IPS-NIHi7 (cell line): ENCODE measurements at regions not wholly inside any gene's neighbourhood (a gene's known extent, or its start where the extent isn't known, plus 50 kb on each side); places are given as distances from the start of the nearest gene placed in this dataset.
"Not testable (repeated sequence)": the region's sequence is repeated elsewhere in the genome, so short reads cannot be mapped to it uniquely, and the experiment has no call there.

Source experiments
- DNase-seq: peaks from one replicate; pipeline ENCODE4 v3.0.0; 2012; ENCODE audit warnings: mixed read lengths; ENCODE audit errors: extremely low spot score

DNA sequence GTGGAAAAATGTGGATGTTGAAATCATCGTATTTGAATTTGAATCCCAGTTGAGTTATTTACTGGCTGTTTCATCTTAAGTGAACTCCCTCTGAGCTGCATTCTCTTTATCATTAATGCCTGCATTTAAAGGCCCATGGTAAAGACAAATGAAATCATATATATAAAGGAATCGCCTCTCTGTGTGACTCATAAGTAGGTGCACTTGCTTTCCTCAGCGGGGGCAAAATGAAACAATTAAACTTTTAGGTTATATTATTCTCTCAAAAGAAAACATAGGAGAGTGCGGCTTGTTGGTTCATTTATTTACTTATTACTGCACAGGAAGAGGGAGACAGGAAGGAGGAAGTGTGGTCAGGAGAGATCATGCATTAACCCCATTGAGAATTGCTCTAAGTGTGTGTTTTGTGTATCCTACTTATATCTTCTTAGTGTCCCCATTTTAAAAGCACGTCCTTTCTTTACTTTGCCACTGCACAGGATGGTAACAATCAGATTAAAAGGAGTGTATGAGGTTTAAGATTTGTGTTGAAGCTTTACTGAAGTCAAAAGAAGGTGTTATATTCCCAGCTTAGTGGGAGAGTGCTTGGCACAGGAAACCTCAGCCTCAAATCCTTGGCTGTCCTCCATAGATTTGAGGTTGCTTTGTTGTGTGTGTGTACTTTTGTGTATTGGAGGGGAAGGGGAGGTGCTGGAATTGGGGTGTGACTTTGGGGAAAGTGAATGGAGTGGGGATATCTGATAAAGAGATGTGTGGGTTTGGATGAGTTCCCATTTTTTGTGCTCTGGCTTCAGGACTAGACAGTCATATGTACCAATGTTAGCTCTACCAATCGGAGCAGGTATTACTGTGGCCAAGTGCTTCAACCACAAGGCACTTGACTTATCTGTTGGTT, 595.8 kb upstream of the NR2F2 start:
- no peak for DNase-seq

DNA sequence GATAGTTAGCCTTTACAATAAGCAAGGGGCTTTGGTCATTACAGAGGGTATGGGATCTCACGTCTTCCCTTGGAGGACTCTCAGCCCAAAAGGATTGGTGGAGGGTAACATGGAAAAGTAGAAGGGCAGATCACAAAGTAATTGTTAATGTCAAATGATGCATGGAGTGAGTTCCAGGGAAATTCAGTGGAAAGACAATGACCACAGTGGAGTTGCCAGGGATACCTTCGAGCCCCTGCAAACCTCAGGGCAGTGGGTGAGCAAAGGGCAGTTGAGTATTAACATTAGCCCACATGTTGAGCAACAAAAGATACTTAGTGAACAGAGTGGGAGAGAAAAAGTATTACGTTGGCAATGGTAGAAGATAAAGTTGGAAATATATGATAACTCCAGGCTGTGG, 593.4 kb upstream of the NR2F2 start:
- no peak for DNase-seq

DNA sequence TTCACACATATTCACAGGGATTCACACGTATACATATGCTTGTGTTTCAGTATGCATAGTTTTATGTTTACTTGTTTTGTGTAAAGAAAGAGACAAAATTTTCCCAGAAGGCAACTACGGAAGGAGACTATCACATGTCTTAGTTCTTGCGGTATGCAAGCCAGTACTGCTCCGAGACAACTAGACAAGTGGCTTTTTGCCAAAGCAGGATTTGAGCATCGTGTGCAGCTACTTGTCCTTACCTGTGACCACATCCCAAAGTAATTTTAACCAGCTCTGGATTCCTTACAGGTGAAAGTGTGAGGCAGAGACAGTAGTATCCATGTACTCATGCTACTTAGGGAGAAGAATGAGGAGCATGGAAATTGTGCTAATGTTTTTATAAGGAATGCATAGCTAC, 591.4 kb upstream of the NR2F2 start:
- DNase-seq: no peak

DNA sequence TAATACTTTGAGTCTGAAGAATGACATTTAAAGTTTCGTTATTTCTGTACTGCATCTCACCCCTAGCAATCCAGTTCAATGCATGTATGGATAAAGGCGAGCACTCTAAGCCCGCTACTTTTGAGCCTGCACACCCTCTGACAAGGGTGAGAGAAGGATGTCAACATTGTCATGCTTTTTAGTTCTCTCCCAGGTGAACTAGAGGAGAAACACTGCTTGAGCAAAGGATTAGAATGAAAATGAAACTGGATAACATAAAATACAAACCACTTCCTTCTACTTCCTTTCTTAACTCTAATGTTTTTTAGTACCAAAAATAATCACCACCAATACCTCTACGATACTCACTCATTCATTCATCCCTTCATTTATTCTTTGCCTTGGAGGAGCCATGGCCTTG, 588.7 kb upstream of the NR2F2 start:
- no peak for DNase-seq

DNA sequence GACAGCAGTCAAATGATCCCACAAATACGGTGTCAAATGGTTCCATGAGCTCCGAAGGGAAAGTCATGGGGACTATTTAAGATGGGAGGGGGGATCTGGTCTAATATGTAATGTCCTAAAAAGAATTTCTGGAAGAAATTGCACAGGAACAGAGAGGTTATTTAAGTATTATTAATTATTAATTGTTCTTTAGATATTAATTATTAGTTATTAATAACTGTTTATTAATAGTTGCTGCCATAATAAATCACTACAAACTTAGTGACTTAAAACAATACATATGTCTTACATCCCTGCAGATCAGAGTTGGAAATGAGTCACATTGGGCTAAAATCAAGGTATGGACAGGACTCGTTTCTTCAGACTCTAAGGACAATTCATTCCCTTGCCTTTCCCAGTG, 588.2 kb upstream of the NR2F2 start:
- DNase-seq: no peak

DNA sequence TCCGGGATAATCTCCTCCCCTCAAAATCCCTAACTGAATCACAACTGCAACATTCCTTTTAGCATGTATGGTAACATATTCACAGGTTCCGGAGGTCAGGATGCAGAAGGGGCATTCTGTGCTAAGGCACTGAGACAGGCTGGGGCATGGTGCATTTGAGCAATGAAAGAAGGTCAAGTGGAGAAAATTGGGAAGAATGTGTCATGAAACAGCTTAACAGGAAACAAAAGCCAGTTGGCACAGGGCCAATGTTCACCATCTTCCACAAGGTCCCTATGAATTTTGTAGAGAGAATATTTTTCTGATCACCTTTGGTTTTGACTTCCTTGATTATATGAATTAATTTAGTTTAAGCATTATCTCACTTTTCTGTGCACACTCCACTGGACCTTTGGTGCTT, 587.7 kb upstream of the NR2F2 start:
- DNase-seq: no peak

DNA sequence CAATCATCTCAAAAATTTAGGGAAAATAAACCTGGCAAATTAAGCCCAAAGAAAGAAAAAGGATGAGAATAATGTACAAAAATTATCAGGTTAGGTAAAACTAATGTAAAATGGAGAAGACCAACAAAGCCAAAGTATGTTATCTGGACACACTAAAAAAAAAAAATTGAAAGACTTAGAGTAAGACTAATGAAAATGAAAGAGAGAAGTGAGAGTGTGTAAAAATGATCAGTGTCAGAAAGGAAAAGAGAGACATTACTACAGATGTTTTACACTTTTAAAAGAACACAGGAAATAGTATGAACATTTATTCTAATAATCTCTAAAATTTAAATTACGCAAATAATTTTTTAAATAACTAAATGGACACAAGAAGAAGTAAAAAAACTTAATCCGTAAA, 573.3 kb upstream of the NR2F2 start:
- DNase-seq: no peak

DNA sequence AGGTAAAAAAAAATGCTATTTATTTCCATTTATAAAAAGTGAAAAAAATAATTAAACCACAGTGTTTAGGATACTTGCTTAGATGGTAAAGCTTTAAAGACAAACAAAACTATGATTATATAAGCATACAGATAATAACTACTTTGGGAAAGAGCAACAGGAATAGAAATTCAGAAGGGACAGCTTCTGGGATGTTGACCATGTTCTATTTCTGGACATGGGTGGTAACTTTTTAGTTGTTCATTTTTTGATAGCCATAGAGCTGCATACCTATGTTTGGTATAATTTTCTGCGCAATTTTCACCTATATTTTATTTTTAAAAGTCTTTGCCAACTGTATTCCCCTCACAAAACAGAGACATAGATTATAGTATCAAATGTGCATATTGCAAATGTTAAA, 572.0 kb upstream of the NR2F2 start:
- DNase-seq: no peak

DNA sequence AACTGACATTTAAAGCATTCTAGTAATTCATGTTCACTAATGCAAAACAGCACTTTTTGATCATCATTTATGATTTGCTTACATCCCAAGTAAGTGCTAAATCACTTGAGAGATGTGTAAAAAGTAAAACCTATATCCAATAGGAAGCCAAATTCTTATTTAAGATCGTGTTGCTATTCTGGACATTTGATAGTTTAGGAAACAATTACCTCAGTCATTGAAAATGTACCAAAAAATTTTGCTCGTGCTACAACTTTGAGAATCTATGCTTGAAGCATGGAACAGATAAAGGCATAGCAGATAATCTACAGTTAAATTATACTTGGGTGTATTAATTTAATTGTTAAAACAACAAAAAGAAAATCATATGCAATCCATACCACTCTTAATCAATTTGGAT, 571.6 kb upstream of the NR2F2 start:
- no peak for DNase-seq

DNA sequence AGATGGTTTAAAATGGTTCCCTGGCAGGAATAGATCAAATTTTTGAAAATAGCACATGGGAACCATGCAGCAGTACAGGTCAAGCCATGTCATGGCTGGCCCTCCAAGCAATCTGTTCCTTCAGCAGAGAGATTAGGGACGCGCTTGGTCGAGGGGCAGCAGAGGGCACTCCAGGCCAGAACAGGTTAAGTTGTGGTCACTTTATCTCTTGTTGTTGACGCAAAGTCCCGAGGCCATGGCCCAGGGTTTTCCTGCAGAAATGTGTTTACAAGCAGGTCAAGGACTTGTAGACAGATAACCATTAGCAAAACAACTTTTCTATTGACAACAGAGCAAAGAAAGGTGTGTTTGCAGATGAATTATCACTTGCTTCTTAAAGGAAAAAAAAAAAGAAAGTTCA, 570.0 kb upstream of the NR2F2 start:
- peak; percentile 68 for DNase-seq

DNA sequence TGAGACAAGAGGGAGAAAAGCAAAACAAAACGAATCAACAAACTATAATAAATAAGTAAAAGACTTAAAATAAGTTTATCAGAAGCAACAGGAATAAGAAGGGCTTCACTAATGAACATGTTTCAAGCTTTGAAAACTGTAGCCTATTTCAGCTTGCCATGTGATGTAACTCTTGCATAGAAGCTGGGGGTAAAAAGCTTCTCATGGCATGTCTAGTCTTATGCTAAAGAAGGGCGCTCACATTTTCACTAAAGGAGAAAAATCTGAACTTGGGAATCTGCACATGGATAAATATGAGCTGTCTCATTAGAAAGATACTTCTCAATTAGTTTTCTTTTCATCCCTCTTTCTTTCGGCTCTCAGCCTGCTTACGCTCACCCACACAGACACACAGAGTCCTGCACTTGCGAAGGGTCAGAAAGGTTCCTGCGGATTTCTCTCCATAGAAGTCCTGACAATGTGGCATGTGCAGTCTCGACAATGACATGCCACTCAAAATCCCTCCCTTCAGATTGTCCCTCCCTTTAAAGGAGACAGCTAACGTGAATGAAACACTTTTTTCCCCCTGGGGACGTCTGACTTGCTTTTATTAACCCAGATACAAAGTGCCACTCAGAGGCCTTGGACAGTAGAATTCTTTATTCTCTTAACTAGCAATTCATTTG, 568.9 kb upstream of the NR2F2 start:
- no peak for DNase-seq

DNA sequence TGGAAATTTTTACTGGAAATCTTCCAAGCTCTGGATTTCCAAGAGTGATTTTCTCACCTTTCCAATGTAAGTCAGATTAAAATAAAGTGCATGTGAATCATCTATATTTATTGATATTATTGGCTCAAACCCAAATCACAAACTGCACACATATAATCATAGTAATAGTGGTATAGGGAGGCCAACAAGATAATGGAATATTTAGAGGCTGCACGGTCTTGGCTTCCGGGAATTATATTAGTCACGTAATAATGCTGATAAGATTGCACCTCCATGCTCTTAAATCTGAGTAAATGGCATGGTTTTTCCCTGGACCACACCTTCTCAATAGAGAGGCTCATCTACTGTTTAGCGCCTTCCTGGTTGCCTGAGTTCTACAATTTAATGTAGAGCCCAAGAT, 567.1 kb upstream of the NR2F2 start:
- DNase-seq: no peak

DNA sequence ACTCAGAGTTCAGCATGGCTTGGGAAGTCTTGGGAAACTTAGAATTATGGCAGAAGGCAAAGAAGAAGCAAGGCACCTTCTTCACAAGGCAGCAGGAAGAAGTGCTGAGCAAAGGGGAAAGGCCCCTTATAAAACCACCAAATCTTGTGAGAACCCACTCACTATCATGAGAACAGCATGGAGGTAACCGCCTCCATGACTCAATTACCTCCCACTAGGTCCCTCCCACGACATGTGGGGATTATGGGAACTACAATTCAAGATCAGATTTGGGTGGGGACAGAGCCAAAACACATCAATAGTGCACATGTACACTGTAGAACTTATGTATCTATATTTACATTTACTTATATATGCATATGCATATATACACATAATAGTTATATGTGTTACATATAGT, 565.3 kb upstream of the NR2F2 start:
- DNase-seq: no peak

DNA sequence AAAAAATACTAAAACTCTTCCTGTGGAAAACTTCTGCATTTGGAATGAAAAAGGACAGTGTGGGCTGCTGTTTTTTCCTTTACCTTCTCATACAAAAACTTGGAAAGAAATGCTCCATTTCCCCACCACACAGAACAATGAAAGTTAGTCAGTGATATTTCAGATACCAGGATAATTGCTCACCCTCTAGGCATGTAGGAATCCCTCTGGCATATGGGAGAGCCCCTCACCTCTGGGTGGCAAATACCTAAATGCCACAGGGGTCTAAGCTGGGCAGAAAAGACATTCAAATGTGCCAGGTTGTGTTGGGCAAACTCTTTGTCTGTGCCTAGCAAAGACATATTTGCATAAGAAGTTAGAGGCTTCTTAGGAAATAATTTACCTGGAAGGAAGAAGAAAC, 560.3 kb upstream of the NR2F2 start:
- DNase-seq: no peak

DNA sequence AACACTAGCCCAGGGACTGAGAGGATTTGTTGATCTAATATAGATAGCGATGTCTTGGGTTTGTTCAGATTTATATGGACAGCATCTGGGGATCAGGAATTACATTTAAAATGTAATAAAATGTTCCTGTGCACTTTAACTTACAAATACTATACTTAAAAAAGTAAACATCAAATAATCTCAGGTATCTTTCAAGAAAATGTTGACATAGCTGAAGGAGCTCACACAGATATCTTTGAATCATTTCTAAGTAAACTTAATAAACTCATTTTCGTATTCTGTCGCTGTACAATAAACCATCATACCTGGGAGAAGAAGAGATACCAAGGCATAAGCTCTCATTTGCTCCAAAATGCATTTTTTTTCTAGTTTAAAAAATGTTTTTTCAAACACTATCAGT, 557.5 kb upstream of the NR2F2 start:
- DNase-seq: no peak

DNA sequence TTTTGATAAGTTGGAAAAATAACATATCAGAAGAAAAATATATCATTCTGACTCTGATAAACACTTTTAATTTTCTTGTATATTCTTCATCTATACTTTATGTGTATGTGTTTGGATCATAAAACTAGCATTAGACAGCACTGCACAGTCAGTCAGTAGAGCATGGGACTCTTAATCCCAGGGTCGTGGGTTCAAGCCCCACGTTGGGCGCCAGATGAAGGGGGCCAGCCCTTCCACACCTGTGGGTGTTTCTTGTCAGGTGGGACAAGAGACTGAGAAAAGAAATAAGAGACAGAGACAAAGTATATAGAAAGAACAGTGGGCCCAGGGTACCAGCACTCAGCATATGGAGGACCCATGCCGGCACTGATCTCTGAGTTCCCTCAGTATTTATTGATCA, 546.0 kb upstream of the NR2F2 start:
- no peak for DNase-seq

DNA sequence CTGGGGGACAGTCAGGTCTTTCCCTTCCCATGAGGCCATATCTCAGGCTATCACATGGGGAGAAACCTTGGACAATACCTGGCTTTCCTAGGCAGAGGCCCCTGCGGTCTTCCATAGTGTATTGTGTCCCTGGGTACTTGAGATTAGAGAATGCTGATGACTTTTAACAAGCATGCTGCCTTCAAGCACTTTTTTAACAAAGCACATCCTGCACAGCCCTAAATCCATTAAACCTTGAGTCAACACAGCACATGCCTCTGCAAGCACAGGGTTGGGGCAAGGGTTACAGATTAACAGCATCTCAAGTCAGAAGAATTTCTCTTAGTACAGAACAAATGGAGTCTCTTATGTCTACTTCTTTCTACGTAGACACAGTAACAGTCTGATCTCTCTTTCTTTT, 545.2 kb upstream of the NR2F2 start:
- not testable (repeated sequence) for DNase-seq

DNA sequence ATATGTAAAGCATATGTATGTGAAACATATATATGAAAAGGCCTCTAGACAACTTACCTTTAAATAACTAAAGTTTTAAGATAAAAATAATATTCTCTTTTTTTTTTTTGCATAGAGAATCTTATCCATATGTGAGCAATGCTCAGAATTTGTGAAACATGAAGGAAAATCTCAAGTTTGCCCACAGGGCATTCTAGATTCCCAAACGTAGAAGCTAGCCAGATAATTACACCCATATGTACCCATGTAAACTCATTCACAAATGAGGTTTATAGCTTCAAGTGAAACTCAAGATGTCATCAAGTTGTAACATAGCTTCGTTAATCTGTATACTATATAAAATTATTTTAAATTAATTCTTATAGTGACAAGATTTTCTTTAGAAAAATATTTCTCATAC, 537.3 kb upstream of the NR2F2 start:
- no peak for DNase-seq

DNA sequence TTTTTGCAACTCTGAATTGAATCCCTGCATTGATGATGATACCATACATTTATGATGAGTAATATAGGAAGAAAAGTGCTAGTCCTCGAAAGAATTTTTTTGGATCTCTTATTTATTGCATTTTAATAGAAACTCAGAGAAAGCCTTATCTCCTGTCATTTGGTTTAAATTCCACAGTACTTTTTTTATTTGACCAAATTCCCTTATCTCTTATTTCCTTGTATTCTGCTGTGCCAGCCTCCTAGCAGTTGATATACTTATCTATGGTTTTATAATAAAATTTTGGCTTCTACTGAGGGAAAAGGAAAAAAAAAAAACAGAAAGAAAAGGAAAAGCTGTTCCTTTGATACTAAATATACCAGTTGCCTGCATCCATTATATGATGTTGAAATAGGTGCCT, 535.1 kb upstream of the NR2F2 start:
- no peak for DNase-seq

DNA sequence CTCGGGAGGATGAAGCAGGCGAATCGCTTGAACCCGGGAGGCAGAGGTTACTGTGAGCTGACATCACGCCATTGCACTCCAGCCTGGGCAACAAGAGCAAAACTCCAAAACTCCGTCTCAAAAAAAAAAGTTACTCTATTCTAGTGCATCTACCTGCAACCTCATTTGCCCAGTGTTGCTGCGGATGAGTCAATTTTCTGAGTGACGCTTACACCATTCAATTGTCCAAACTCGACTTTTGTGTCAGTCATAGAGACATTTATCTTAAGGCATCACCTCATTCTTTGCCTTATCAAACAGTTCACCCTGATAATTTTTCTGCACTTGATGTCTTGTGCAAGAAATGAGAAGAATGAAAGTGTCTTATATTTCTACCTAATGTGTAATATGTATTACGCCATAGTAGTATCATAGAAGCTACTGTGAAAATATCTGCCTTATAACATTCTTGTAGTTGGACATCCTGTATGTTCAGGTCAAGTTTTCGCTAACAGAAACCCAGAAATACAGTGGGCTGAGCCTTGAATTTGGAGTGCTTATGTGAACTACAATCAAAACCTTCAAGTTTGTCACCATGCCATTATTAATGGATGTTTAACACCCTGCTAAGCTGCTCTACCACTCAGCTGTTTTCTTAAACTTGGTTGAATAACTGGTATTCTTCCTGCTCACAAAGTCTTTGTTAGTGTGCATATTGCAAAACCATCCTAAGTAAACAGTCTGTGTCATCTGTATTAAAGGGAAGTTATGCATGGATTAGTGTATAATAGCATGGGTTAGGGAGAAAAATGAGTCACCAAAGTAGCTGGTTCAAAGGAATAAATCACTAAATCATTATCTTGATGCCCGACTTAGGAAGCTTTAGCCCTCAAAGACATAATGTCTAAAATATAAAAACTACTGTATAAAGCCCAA, 531.0 kb upstream of the NR2F2 start:
- no peak for DNase-seq

DNA sequence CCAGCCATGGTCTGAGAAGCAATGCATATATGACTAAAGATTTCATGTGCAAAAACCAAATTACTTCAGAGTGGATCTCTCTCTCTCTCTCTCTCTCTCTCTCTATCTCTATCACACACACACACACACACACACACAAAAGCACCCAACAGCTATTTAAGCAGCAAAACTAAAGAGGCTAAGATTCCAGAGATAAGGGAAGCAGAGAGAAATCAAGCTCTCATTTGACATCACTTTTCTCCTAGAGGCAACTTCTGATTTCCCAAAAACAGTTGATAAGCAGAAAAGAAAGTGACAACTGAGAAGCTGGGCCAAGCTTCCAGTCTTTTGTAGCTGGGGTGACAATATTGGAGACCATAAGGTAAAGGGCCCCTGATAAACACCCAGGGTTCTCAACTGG, 526.0 kb upstream of the NR2F2 start:
- DNase-seq: no peak

DNA sequence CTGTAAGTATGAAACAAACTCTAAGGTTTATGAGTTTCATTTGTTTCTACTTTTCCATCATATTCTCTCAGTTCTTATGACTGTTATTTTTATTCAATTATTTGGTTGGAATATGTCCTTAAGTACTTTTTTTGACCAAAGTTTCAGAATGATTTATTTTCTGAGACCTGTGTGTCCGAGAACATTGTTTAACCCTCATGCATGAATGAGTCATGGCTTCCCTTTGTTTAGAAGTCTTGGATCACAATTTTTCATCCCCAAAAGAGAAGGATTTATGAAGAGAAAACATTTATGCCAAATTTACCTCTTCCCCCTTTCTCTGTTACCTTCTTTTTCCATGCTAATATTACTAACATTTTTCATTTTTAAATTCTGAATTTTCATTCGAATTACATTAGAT, 518.0 kb upstream of the NR2F2 start:
- DNase-seq: no peak
